Colonic mucosa (tissue), 4 donors: ENCODE measurements at regions not wholly inside any gene's neighbourhood (a gene's known extent, or its start where the extent isn't known, plus 50 kb on each side); places are given as distances from the start of the nearest gene placed in this dataset.
"Not testable (repeated sequence)": the region's sequence is repeated elsewhere in the genome, so short reads cannot be mapped to it uniquely, and the experiment has no call there.

Source experiments
- DNase-seq: peaks from one replicate; pipeline ENCODE4 v3.0.0-alpha.2; 2020
- H3K27ac ChIP-seq: fragments of 200-600 bp; one replicate; pipeline ENCODE4 v1.8.0; 2021
- H3K27me3 ChIP-seq: fragments of 200-600 bp; one replicate; pipeline ENCODE4 v1.8.0; 2021
- H3K36me3 ChIP-seq: fragments of 200-600 bp; one replicate; pipeline ENCODE4 v1.8.0; 2021
- H3K4me1 ChIP-seq: fragments of 200-600 bp; one replicate; pipeline ENCODE4 v1.8.0; 2021; ENCODE audit warnings: mild to moderate bottlenecking
- H3K4me3 ChIP-seq: fragments of 200-600 bp; one replicate; pipeline ENCODE4 v1.8.0; 2021
- H3K9ac ChIP-seq, 2 donors: one replicate each; pipeline ENCODE4 v1.7.0; 2013; ENCODE audit warnings: control low read depth in 2 of 2, low read depth in 2 of 2, low read length in 2 of 2
- H3K9me3 ChIP-seq: fragments of 200-600 bp; one replicate; pipeline ENCODE4 v1.8.0; 2021
- CTCF ChIP-seq: fragments of 200-600 bp; IDR thresholded peaks from one replicate; pipeline ENCODE4 v1.8.0; 2022; ENCODE audit warnings: antibody characterized with exemption, mild to moderate bottlenecking
- intact Hi-C: fragments of 100-400 bp; cut with DNase I; formaldehyde crosslinking; loops from one replicate; pipeline ENCODE4 v1.14.1; 2022
- donor health status: healthy.
- donor health status: DM: no; HTN: no; CAD: no.
- donor health status: DM: no; HTN: no; CAD: no.

GRCh38 chr22:48821727-48822126 is 1005.9 kb downstream of the BRD1 start:
- Histone ChIP-seq H3K27ac (no peak overlapping the region), H3K27me3 (no peaks in the 10 kb centered on the region), H3K4me1 (no peaks in the 10 kb centered on the region), H3K9ac (no peak overlapping the region), H3K9me3 (no peaks in the 10 kb centered on the region), H3K36me3 (no peaks in the 10 kb centered on the region), H3K4me3 (no peak overlapping the region)
- no peak for DNase-seq
- intact Hi-C loops, result no loop called here
- TF ChIP-seq CTCF, result no peak

- Histone ChIP-seq H3K4me3 (no peak overlapping the region), H3K36me3 (no peaks in the 10 kb centered on the region), H3K9me3 (no peaks in the 10 kb centered on the region), H3K4me1 (no peaks in the 10 kb centered on the region), H3K9ac (no peak overlapping the region), H3K27me3 (no peaks in the 10 kb centered on the region), H3K27ac (no peak overlapping the region)
- DNase-seq, result no peak
- TF ChIP-seq CTCF, result no peak
- intact Hi-C loops, result no loop called here
These were observed 1006.4 kb downstream of the BRD1 start for GRCh38 chr22:48821346-48821690.

GRCh38 chr22:48820481-48821345 is 1007.0 kb downstream of the BRD1 start:
- Histone ChIP-seq H3K27me3 (no peaks in the 10 kb centered on the region), H3K9ac (no peak overlapping the region), H3K4me3 (no peak overlapping the region), H3K27ac (no peak overlapping the region), H3K9me3 (no peaks in the 10 kb centered on the region), H3K36me3 (no peaks in the 10 kb centered on the region), H3K4me1 (no peaks in the 10 kb centered on the region)
- intact Hi-C loops, result no loop called here
- TF ChIP-seq CTCF, result no peak
- no peak for DNase-seq

GRCh38 chr22:48819961-48820360 is 1007.7 kb downstream of the BRD1 start:
- Histone ChIP-seq H3K9me3 (no peaks in the 10 kb centered on the region), H3K4me1 (no peaks in the 10 kb centered on the region), H3K9ac (no peak overlapping the region), H3K27ac (no peak overlapping the region), H3K4me3 (no peak overlapping the region), H3K27me3 (no peaks in the 10 kb centered on the region), H3K36me3 (no peaks in the 10 kb centered on the region)
- no peak for DNase-seq
- intact Hi-C loops, result no loop called here
- TF ChIP-seq CTCF, result no peak

GRCh38 chr22:48819232-48819631 is 1008.4 kb downstream of the BRD1 start:
- DNase-seq, result no peak
- H3K9ac ChIP-seq, result no peak overlapping the region
- H3K4me1 ChIP-seq, result no peaks in the 10 kb centered on the region
- H3K4me3 ChIP-seq, result no peak overlapping the region
- H3K36me3 ChIP-seq, result no peaks in the 10 kb centered on the region
- H3K27ac ChIP-seq, result no peak overlapping the region
- no peak for TF ChIP-seq CTCF
- H3K9me3 ChIP-seq, result no peaks in the 10 kb centered on the region
- no peaks in the 10 kb centered on the region for H3K27me3 ChIP-seq
- intact Hi-C loops, result no loop called here

- H3K27ac ChIP-seq, H3K36me3 ChIP-seq, H3K4me1 ChIP-seq, H3K9ac ChIP-seq, DNase-seq, H3K9me3 ChIP-seq, intact Hi-C loops, H3K4me3 ChIP-seq, H3K27me3 ChIP-seq: not testable (repeated sequence)
These were observed 1010.2 kb downstream of the BRD1 start for GRCh38 chr22:48817491-48817890.
